Heart right ventricle (tissue), 16 donors: ENCODE measurements at regions not wholly inside any gene's neighbourhood (a gene's known extent, or its start where the extent isn't known, plus 50 kb on each side); places are given as distances from the start of the nearest gene placed in this dataset.

Experiments
- ATAC-seq, 8 donors: fragments of 200-7000 bp; cut with Tn5 transposase; one replicate each; pipeline ENCODE4 v1.9.1; 2020; ENCODE audit warnings: mild to moderate bottlenecking in 8 of 8, moderate library complexity in 8 of 8, moderate number of reproducible peaks in 1 of 8
- DNase-seq, 2 donors: peaks; one replicate each; pipeline ENCODE4 v3.0.0-alpha.2; 2020
- H3K27ac ChIP-seq, 10 donors: fragments of 200-600 bp; sonication (generic) in 2 of 10; one replicate each; pipeline versions ENCODE4 v1.5.0 to v1.8.0; 2020 to 2022; ENCODE audit warnings: mild to moderate bottlenecking in 3 of 10
- H3K27me3 ChIP-seq, 7 donors: fragments of 200-600 bp; one replicate each; pipeline ENCODE4 v1.8.0; 2021 to 2022; ENCODE audit warnings: mild to moderate bottlenecking in 2 of 7
- H3K36me3 ChIP-seq, 9 donors: fragments of 200-600 bp; sonication (generic) in 1 of 9; one replicate each; pipeline versions ENCODE4 v1.5.0 to v1.8.0; 2020 to 2022; ENCODE audit warnings: mild to moderate bottlenecking in 2 of 9
- H3K4me1 ChIP-seq, 9 donors: fragments of 200-600 bp; sonication (generic) in 1 of 9; one replicate each; pipeline versions ENCODE4 v1.5.0 to v1.8.0; 2020 to 2022; ENCODE audit warnings: mild to moderate bottlenecking in 4 of 9
- H3K4me3 ChIP-seq, 10 donors: fragments of 200-600 bp; sonication (generic) in 2 of 10; one replicate each; pipeline versions ENCODE4 v1.5.0 to v1.8.0; 2020 to 2022; ENCODE audit warnings: mild to moderate bottlenecking in 7 of 10, moderate library complexity in 2 of 10
- H3K9me3 ChIP-seq, 11 donors: fragments of 200-600 bp in 10 of 11; sonication (generic) in 2 of 11; one replicate each; pipeline versions ENCODE4 v1.5.0 to v1.8.0; 2013 to 2022; ENCODE audit warnings: mild to moderate bottlenecking in 2 of 11, control low read depth in 1 of 11, moderate library complexity in 1 of 11
- WGBS, 2 donors: extraction: QIAGEN DNeasy Blood & Tissue Kit; methylation state at CpG; one replicate each; pipeline ENCODE4 v1.1.7; 2013; ENCODE audit warnings: inconsistent platforms in 1 of 2; 5-methylcytosine and 5-hydroxymethylcytosine counted together
- intact Hi-C, 10 donors: fragments of 100-400 bp; cut with DNase I; formaldehyde crosslinking; loops; one replicate each; pipeline versions ENCODE4 v1.11.1 to v1.14.2; 2022
- TF ChIP-seq, protein P1 (sequence below), 9 donors: fragments of 200-600 bp; sonication (generic) in 2 of 9; IDR thresholded peaks; one replicate each; pipeline versions ENCODE4 v1.5.0 to v1.8.0; 2021 to 2022; ENCODE audit warnings: antibody characterized with exemption in 9 of 9, mild to moderate bottlenecking in 5 of 9, moderate library complexity in 1 of 9
- donor health status: Arrhythmogenic right ventricular cardiomyopathy.
- donor health status: ischemic (EF 13 %, LVEDD 7.1; RV severe dilation, severe dysfunction).
- donor health status: healthy with polysubstance abuse.
- donor health status: DM: no; HTN: yes; CAD: no.
- donor health status: DM: no; HTN: no; CAD: no.
- donor health status: ischemic (EF 25% LVEDD 6.9; RV normal size, moderate dysfunction).
- donor health status: ischemic (EF 25% LVEDD 5.7; RV mildly dilated, moderate dysfunction).
- donor health status: healthy.
- donor health status: DM: yes; HTN: yes; CAD: no.
- donor health status: Ischemic cardiomyopathy.
- donor health status: ischemic (EF 35%, LVEDD 5.7; RV mildly dilated, moderate dysfunction).
- donor health status: nonischemic (EF 11% LVEDD 7.7; RV severe dilation, severe dysfunction).
- donor health status: DM: yes; HTN: yes; CAD: no.
- donor health status: PGD.
- donor health status: ischemic (EF 29% LVEDD 5.4; RV normal size, mild dysfunction).
- donor health status: nonischemic (EF 23%, LVEDD 6.1; RV moderate dilation, normal function).

DNA sequence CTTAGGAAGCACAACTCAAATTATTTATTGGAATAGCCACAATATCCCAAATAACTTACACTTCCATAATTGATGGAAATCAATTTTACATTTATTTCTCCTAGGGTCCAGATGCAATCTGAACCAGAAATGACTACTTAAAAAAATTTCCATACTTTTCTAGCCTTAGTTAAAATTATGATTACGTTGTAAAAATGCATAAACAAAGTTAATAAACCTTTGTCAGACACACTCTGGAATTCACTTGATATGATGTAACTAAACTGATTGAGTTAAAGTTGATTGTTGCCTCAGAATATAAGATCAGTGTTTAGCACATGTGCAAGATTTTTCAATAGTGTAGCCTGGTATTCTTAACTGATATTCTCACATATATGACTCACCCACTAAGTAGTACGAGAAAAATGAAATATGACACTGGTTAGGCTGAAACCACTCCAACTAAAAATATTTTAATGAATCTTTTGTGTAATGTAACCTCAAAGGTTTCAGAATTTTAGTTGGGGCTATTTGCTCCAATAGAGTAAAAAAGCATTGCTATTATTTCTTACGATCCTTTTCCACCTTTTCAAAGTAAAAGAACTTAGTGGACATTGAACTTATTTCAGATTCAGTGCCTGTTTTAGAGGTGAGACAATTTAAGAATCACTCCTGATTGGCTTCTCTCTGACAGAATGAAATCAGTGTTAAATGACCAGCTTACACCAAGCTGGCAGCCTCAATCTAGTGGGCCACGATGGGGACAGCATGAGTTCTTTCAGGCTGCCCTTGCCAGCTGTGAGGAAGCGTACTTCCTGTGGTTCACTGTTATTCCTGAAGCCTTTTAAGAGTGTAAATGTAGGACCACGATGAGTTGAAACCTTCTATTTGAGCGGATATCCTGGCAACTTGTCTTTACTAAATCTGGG, 277.2 kb upstream of the CDH9 start:
- Histone ChIP-seq H3K4me1 (peaks cover 0 to 3% (median 0%) of the 10 kb centered on the region in 9 donors), H3K27me3 (no peaks in the 10 kb centered on the region), H3K4me3 (no peak overlapping the region), H3K27ac (no peak overlapping the region), H3K36me3 (no peaks in the 10 kb centered on the region), H3K9me3 (peaks cover 0 to 19% (median 0%) of the 10 kb centered on the region in 11 donors)
- WGBS, 2 donors = 33 to 39% methylated on average over 7 of the region's 7 CpGs
- intact Hi-C loops = no loop called here
- TF ChIP-seq, protein P1, sequence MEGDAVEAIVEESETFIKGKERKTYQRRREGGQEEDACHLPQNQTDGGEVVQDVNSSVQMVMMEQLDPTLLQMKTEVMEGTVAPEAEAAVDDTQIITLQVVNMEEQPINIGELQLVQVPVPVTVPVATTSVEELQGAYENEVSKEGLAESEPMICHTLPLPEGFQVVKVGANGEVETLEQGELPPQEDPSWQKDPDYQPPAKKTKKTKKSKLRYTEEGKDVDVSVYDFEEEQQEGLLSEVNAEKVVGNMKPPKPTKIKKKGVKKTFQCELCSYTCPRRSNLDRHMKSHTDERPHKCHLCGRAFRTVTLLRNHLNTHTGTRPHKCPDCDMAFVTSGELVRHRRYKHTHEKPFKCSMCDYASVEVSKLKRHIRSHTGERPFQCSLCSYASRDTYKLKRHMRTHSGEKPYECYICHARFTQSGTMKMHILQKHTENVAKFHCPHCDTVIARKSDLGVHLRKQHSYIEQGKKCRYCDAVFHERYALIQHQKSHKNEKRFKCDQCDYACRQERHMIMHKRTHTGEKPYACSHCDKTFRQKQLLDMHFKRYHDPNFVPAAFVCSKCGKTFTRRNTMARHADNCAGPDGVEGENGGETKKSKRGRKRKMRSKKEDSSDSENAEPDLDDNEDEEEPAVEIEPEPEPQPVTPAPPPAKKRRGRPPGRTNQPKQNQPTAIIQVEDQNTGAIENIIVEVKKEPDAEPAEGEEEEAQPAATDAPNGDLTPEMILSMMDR (IDR thresholded peaks at IDR 0.05) = no peak
- ATAC-seq (no peak), DNase-seq (no peak)

DNA sequence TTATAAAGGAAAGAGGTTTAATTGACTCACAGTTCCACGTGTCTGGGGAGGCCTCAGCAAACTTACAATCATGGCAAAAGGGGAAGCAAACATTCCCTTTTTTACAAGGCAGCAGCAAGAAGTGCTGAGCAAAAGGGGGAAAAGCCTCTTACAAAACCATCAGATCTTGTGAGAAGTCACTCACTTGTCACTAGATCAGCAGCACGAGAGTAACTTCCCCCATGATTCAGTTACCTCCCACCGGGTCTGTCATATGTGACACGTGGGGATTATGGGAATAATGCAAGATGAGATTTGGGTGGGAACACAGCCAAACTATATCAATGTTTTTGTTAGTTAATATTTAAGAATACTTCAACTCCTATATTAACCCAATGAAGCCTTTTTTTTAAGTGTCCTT, 275.2 kb upstream of the CDH9 start:
- TF ChIP-seq, protein P1 (IDR thresholded peaks at IDR 0.05) = no peak
- Histone ChIP-seq H3K36me3 (no peaks in the 10 kb centered on the region), H3K27ac (no peak overlapping the region), H3K9me3 (peaks cover 0 to 18% (median 0%) of the 10 kb centered on the region in 11 donors), H3K4me1 (peaks cover 0 to 3% (median 0%) of the 10 kb centered on the region in 9 donors), H3K27me3 (no peaks in the 10 kb centered on the region), H3K4me3 (no peak overlapping the region)
- intact Hi-C loops = no loop called here
- DNase-seq (no peak), ATAC-seq (no peak)
- WGBS, 2 donors = 57 to 62% methylated on average over 4 of the region's 4 CpGs

DNA sequence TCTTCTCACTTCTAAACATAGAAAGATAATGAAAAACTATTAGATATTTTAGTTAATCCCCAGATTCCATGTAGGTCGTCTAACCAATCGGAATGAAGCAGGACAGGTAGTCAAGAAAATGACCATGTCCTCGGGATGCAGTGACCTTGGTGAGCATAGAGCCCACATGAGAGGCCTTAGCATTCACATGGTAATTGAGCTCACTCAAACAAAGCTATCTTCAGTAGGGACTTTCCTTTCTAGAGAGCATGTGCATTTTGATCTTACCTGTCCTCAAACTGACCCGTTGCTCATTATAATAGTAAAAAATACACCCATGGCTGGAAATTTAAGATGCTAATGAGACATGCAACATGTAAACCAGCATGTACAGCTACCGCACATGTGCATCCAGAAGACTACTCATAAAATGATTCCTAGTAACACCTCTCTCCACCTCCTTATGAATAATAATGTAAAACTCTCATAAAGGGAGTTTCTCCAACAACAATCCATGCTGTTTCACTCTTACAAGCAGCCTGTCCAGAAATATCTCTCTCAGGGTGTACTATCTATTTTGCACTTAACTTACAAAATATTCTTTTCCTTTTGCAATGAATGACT, 274.0 kb upstream of the CDH9 start:
- no peak overlapping the region for H3K27ac ChIP-seq

DNA sequence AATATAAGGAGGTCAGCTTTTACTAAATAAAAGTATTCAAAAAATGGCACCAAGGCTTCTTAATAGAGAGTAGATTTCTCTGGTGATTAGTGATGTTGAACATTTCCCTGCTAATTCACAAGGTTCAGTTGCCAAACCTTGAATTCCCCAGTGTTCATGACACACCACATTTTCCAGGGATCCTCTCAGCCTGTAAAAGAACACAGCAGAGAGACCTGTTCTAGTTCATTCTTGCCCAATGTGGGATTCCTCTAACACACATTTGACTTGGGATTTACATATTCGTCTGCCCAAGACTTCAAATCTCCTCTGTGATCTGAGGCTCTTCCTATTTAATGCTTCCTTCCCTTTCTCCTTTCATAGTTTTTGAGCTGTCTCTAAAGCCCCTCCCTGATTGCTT, 273.2 kb upstream of the CDH9 start:
- intact Hi-C loops = no loop called here
- Histone ChIP-seq H3K27ac (no peak overlapping the region), H3K36me3 (no peaks in the 10 kb centered on the region), H3K27me3 (no peaks in the 10 kb centered on the region), H3K4me1 (peaks cover 0 to 3% (median 0%) of the 10 kb centered on the region in 9 donors), H3K9me3 (peaks cover 0 to 12% (median 0%) of the 10 kb centered on the region in 11 donors), H3K4me3 (no peak overlapping the region)
- WGBS, 2 donors = 42 to 63% methylated on average over 1 of the region's 1 CpG
- no peak for ATAC-seq
- DNase-seq = no peak
- TF ChIP-seq, protein P1 (IDR thresholded peaks at IDR 0.05) = no peak

More for the DNA sequence above, 274.0 kb upstream of the CDH9 start:
- Histone ChIP-seq H3K9me3 (peaks cover 0 to 12% (median 0%) of the 10 kb centered on the region in 11 donors), H3K36me3 (no peaks in the 10 kb centered on the region), H3K27me3 (no peaks in the 10 kb centered on the region), H3K4me1 (peaks cover 0 to 3% (median 0%) of the 10 kb centered on the region in 9 donors), H3K4me3 (no peak overlapping the region)
- DNase-seq (no peak), ATAC-seq (no peak)
- TF ChIP-seq, protein P1 (IDR thresholded peaks at IDR 0.05) = no peak
- intact Hi-C loops = no loop called here
- 80 to 86% methylated on average over 5 of the region's 5 CpGs for WGBS, 2 donors
